Activated CD8-positive, alpha-beta memory T cell treated with anti-CD3 and anti-CD28 coated beads for 36 hours (primary cell): ENCODE measurements at regions not wholly inside any gene's neighbourhood (a gene's known extent, or its start where the extent isn't known, plus 50 kb on each side); places are given as distances from the start of the nearest gene placed in this dataset.

Source experiments
- CTCF ChIA-PET: fragments of 350-600 bp; sonication (Branson Sonifier 250); formaldehyde crosslinking; loops from one replicate; lab custom pipeline; 2021; ENCODE audit warnings: antibody characterized with exemption; lab: Charles Lee
- POLR2A ChIA-PET: fragments of 350-600 bp; sonication (Branson Sonifier 250); formaldehyde crosslinking; loops from one replicate; lab custom pipeline; 2021; ENCODE audit warnings: antibody characterized with exemption; lab: Charles Lee

DNA sequence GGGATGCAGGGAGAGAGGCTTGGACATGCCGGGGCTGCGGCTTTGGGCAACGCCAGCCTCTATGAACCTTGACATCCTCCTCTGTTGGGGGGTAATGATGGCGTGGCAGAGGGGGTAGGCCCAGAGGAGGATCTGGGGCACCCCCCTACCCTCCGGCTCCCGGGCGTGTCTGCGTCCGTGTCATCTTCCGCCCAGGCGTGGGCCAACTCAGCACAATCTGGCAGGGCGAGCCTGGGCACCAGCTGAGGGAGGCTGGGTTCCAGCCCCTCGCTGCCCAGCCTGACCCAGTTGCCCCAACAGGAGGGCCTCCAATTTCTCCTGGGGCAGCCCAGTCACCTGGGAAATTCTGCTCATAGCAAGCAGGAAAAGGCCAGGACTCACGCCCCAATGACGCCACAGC is 62.9 kb upstream of the IL17B start:
- ChIA-PET CTCF (interaction anchor here (0.8 to 4.8 kb wide), 8 partner anchors 9 to 175 kb away, joined by 3 to 23 read pairs (median 4); no protein-coding TSS in a partner anchor), POLR2A (interaction anchor here (0.9 kb wide), 1 partner anchor 108 kb away, joined by 6 read pairs; no protein-coding TSS in a partner anchor)

DNA sequence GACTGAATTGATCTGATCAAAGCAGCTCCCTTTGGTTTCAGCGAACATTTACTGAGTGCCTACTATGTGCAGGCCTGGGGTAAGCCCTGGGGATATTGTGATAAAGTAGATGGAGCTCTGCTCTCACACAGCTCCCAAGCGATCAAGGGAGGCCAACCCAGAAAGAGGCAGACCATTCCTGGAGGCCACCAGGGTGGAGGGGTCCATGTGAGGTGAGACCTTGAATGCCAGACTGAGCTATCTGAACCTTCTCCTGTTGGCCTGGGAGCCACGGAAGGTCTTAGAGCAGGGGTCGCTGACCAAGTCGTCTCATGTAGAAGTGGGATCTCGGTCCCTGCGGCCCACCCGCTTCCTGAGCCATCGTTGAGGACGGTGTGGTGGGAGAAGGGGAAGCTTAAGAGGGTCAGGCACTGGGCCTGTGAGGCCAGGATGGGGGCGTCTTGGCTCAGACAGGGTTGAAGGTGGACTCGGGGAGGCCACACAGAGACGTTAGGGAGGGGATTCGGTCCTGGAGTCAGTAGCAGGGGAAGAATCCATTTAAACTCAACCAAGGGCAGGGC is 62.2 kb upstream of the IL17B start:
- CTCF ChIA-PET: interaction anchor here (0.8 to 4.8 kb wide), 5 partner anchors 43 to 176 kb away, joined by 3 to 23 read pairs (median 4); partner anchors contain the start of gene IL17B
- POLR2A ChIA-PET: no interaction called here

GRCh38 chr5:149439899-149440542 is 60.9 kb upstream of the IL17B start:
- POLR2A ChIA-PET: no interaction called here
- CTCF ChIA-PET: interaction anchor here (0.8 to 4.8 kb wide), 2 partner anchors 123 to 125 kb away, joined by 3 to 23 read pairs; no protein-coding TSS in a partner anchor

GRCh38 chr5:149438711-149439132 is 59.6 kb upstream of the IL17B start:
- CTCF ChIA-PET: no interaction called here
- POLR2A ChIA-PET: no interaction called here

DNA sequence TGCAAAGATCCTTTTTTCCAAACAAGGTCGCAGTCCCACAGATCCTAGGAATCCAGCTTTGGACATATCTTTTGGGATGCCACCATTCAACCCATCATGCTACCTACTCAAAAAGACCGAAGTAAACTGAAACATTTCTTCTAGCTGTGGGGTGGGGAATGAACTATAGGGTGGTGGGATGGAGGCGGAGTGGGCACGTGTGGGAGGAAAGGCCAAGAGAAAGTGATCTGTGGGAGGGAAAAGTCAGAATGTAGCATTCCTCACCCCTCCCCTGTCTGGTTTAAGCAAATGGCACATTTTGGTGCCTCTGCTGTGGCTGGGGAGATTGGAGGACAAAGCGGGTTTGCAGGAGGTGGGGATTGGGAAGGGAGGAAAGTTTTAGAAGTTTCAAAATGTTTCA is 59.2 kb upstream of the IL17B start:
- POLR2A ChIA-PET: no interaction called here
- CTCF ChIA-PET: no interaction called here

DNA sequence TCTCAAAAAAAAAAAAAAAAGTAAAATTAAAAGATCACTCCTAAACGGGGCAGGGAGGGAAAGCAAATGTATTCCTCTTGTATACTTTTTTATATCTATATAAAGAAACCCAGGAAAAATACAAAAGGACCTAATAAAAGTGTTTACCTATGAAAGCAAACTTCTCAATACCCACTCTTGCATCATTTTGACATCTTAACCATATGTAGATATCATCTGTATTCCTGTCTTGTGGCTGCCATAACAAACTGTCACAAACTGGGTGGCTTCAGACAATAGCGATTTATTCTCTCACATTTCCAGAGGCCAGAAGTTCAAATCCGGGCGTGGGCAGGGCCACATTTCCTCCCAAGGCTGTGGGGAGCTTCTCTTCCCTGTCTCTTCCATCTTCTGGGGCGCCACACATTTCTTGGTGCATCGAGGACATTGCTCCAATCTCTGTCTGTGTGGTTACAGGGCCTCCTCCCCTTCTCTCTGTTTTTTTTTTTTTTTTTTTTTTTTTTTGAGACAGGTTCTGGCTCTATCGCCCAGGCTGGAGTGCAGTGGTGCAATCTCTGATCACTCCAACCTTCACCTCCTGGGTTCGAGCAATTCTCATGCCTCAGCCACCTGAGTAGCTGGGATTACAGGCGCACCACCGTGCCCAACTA is 58.4 kb upstream of the IL17B start:
- ChIA-PET POLR2A (no interaction called here), CTCF (no interaction called here)

DNA sequence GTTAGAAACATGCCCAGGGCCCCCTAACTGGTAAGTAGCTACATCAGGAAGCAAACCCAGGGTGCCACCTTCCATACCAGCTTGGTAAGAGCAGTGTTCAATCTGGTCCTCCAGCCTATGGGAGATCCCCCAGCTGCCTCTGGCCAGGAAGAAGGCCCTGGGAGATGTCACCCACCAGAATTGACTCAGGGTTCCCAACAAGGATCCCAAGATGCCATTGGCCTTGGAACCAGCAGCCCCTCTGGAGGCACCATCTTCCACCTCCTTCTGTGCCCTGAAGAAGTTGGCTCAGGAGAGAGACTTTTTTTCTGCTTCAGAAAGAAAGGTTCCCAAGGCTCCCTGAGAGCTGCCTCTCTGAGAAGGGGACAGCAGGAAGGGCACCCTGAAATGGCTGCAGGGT is 56.6 kb upstream of the IL17B start:
- CTCF ChIA-PET: interaction anchor here (1.3 to 2.0 kb wide), 3 partner anchors 54 to 182 kb away, joined by 3 to 13 read pairs (median 5); no protein-coding TSS in a partner anchor
- POLR2A ChIA-PET: no interaction called here

- ChIA-PET CTCF (interaction anchor here (1.3 to 2.0 kb wide), 3 partner anchors 53 to 183 kb away, joined by 3 to 13 read pairs (median 5); no protein-coding TSS in a partner anchor), POLR2A (no interaction called here)
Observed at GRCh38 chr5:149435015-149435376, 55.9 kb upstream of the IL17B start.

- CTCF ChIA-PET: interaction anchor here (0.8 to 2.0 kb wide), 4 partner anchors 11 to 130 kb away, joined by 4 to 13 read pairs (median 4); no protein-coding TSS in a partner anchor
- POLR2A ChIA-PET: no interaction called here
Observed at GRCh38 chr5:149434162-149435014, 55.3 kb upstream of the IL17B start.

- POLR2A ChIA-PET: no interaction called here
- CTCF ChIA-PET: interaction anchor here (0.6 to 2.5 kb wide), 6 partner anchors 9 to 147 kb away, joined by 3 to 13 read pairs (median 4); no protein-coding TSS in a partner anchor
Observed at GRCh38 chr5:149433524-149434131, 54.5 kb upstream of the IL17B start.

DNA sequence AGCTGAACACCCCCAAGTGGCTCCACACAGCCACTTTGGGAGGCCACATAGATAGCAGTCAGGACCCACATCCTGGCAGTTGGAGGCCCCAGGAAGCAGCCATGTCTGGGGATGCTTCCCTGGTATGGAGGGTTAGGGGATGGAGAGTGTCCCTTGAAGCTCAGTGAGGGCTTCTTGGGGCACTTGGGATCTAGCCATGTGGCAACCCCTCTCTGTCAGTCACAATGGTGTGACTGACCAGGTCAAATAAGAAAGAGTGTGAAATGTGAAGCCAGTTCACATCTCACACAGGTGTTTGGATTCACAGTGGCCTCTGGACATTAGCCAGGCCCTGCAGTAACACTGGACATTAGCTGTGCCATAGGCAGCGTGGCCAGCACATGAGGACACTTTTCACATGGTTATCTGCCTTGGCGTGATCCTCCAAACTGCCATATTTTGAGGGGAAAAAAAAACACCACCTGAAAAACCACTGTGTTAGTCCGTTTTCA is 53.9 kb upstream of the IL17B start:
- ChIA-PET POLR2A (no interaction called here), CTCF (interaction anchor here (0.6 to 2.5 kb wide), 4 partner anchors 9 to 147 kb away, joined by 3 to 6 read pairs (median 4); no protein-coding TSS in a partner anchor)

GRCh38 chr5:149432376-149432775 is 53.3 kb upstream of the IL17B start:
- CTCF ChIA-PET: interaction anchor here (1.7 to 2.5 kb wide), 2 partner anchors 10 to 50 kb away, joined by 5 to 6 read pairs; no protein-coding TSS in a partner anchor
- POLR2A ChIA-PET: no interaction called here

- ChIA-PET CTCF (no interaction called here), POLR2A (no interaction called here)
Observed at GRCh38 chr5:149429839-149430721, 51.0 kb upstream of the IL17B start.
